ENCODE measurements at regions not wholly inside any gene's neighbourhood (a gene's known extent, or its start where the extent isn't known, plus 50 kb on each side); places are given as distances from the start of the nearest gene placed in this dataset.

GRCh38 chr15:96043591-96044171 is 286.8 kb upstream of the NR2F2 start:
- H3K4me2 ChIP-seq (ENCODE audit: unreplicated experiment) = no peak overlapping the region
- no peaks in the 10 kb centered on the region for H3K9me2 ChIP-seq (ENCODE audit: insufficient read depth)
- no peaks in the 10 kb centered on the region for H3K9me3 ChIP-seq (ENCODE audit: low read depth)
- no peaks in the 10 kb centered on the region for H3K27me3 ChIP-seq (replicated peaks; ENCODE audit: insufficient read depth)
- H3K9ac ChIP-seq = no peak overlapping the region
- TF ChIP-seq EZH2phosphoT487 (IDR thresholded peaks at IDR 0.05; ENCODE audit: insufficient read depth, low read depth) (no peak), EZH2 (IDR thresholded peaks at IDR 0.05; ENCODE audit: insufficient read depth, poor library complexity, severe bottlenecking) (no peak)
- peaks cover 28% of the 10 kb centered on the region for H3F3A ChIP-seq (ENCODE audit: insufficient read depth)
- no peak overlapping the region for H3K4me3 ChIP-seq
- DNase-seq = no peak
- 81 to 82% methylated on average over 7 of the region's 7 CpGs for WGBS, 2 experiments (ENCODE audit: low coverage in 1 of 2, low lambda C conversion rate in 2 of 2, missing lambda C conversion rate in 2 of 2)
- no peak overlapping the region for H2AFZ ChIP-seq
- H4K20me1 ChIP-seq (ENCODE audit: insufficient read depth) = no peaks in the 10 kb centered on the region
- H3K36me3 ChIP-seq (ENCODE audit: low read depth) = no peaks in the 10 kb centered on the region
- no peaks in the 10 kb centered on the region for H3K79me2 ChIP-seq (ENCODE audit: insufficient read depth)
- H3K27ac ChIP-seq = no peak overlapping the region
- in situ Hi-C loops (cut with MboI) = no loop called here
- peaks cover 24% of the 10 kb centered on the region for H3K4me1 ChIP-seq (ENCODE audit: insufficient read depth)

- peak overlapping the region; percentile 55 for H3K4me3 ChIP-seq
- peak overlapping the region; percentile 23; the same call in 1 of the 2 replicates for H2AFZ ChIP-seq
- H3F3A ChIP-seq (ENCODE audit: insufficient read depth) = peaks cover 28% of the 10 kb centered on the region
- DNase-seq = peak; percentile 77
- peak overlapping the region; percentile 59 for H3K9ac ChIP-seq
- H3K79me2 ChIP-seq (ENCODE audit: insufficient read depth) = no peaks in the 10 kb centered on the region
- WGBS, 2 experiments (ENCODE audit: low coverage in 1 of 2, low lambda C conversion rate in 2 of 2, missing lambda C conversion rate in 2 of 2) = 38 to 39% methylated on average over 5 of the region's 5 CpGs
- peak overlapping the region; percentile 73 for H3K4me2 ChIP-seq (ENCODE audit: unreplicated experiment)
- H3K9me2 ChIP-seq (ENCODE audit: insufficient read depth) = no peaks in the 10 kb centered on the region
- H3K27ac ChIP-seq = peak overlapping the region; percentile 80
- no peaks in the 10 kb centered on the region for H3K36me3 ChIP-seq (ENCODE audit: low read depth)
- no peaks in the 10 kb centered on the region for H3K9me3 ChIP-seq (ENCODE audit: low read depth)
- H3K27me3 ChIP-seq (replicated peaks; ENCODE audit: insufficient read depth) = no peaks in the 10 kb centered on the region
- in situ Hi-C loops (cut with MboI) = no loop called here
- H4K20me1 ChIP-seq (ENCODE audit: insufficient read depth) = no peaks in the 10 kb centered on the region
- TF ChIP-seq EZH2phosphoT487 (IDR thresholded peaks at IDR 0.05; ENCODE audit: insufficient read depth, low read depth) = no peak
- TF ChIP-seq EZH2 (IDR thresholded peaks at IDR 0.05; ENCODE audit: insufficient read depth, poor library complexity, severe bottlenecking) = no peak
- peaks cover 24% of the 10 kb centered on the region for H3K4me1 ChIP-seq (ENCODE audit: insufficient read depth)
Measured at GRCh38 chr15:96046620-96047240, 283.8 kb upstream of the NR2F2 start.

- peak overlapping the region; percentile 59 for H3K9ac ChIP-seq
- TF ChIP-seq EZH2 (IDR thresholded peaks at IDR 0.05; ENCODE audit: insufficient read depth, poor library complexity, severe bottlenecking) = no peak
- 0 out of 2 replicates have a peak, but pooled peaks have one; percentile 46 for TF ChIP-seq EZH2phosphoT487 (IDR thresholded peaks at IDR 0.05; ENCODE audit: insufficient read depth, low read depth)
- H3K4me1 ChIP-seq (ENCODE audit: insufficient read depth) = peaks cover 24% of the 10 kb centered on the region
- H2AFZ ChIP-seq = peak overlapping the region; percentile 23; the same call in 1 of the 2 replicates
- peak; percentile 96 for DNase-seq
- peak overlapping the region; percentile 80 for H3K27ac ChIP-seq
- no peaks in the 10 kb centered on the region for H4K20me1 ChIP-seq (ENCODE audit: insufficient read depth)
- no peaks in the 10 kb centered on the region for H3K9me3 ChIP-seq (ENCODE audit: low read depth)
- no peaks in the 10 kb centered on the region for H3K36me3 ChIP-seq (ENCODE audit: low read depth)
- H3F3A ChIP-seq (ENCODE audit: insufficient read depth) = peaks cover 28% of the 10 kb centered on the region
- peak overlapping the region; percentile 73 for H3K4me2 ChIP-seq (ENCODE audit: unreplicated experiment)
- WGBS, 2 experiments (ENCODE audit: low coverage in 1 of 2, low lambda C conversion rate in 2 of 2, missing lambda C conversion rate in 2 of 2) = 1 to 2% methylated on average over 14 of the region's 14 CpGs
- peak overlapping the region; percentile 55 for H3K4me3 ChIP-seq
- no peaks in the 10 kb centered on the region for H3K9me2 ChIP-seq (ENCODE audit: insufficient read depth)
- no peaks in the 10 kb centered on the region for H3K27me3 ChIP-seq (replicated peaks; ENCODE audit: insufficient read depth)
- in situ Hi-C loops (cut with MboI) = no loop called here
- no peaks in the 10 kb centered on the region for H3K79me2 ChIP-seq (ENCODE audit: insufficient read depth)
Measured at GRCh38 chr15:96047255-96047931, 283.1 kb upstream of the NR2F2 start.

GRCh38 chr15:96049323-96049722 is 281.2 kb upstream of the NR2F2 start:
- no peak for DNase-seq
- H3K27ac ChIP-seq = no peak overlapping the region
- no peak for TF ChIP-seq EZH2 (IDR thresholded peaks at IDR 0.05; ENCODE audit: insufficient read depth, poor library complexity, severe bottlenecking)
- TF ChIP-seq EZH2phosphoT487 (IDR thresholded peaks at IDR 0.05; ENCODE audit: insufficient read depth, low read depth) = no peak
- 88 to 89% methylated on average over 2 of the region's 2 CpGs for WGBS, 2 experiments (ENCODE audit: low coverage in 1 of 2, low lambda C conversion rate in 2 of 2, missing lambda C conversion rate in 2 of 2)
- no peak overlapping the region for H3K4me2 ChIP-seq (ENCODE audit: unreplicated experiment)
- no peaks in the 10 kb centered on the region for H3K9me3 ChIP-seq (ENCODE audit: low read depth)
- no peak overlapping the region for H2AFZ ChIP-seq
- no peaks in the 10 kb centered on the region for H3K36me3 ChIP-seq (ENCODE audit: low read depth)
- in situ Hi-C loops (cut with MboI) = no loop called here
- H4K20me1 ChIP-seq (ENCODE audit: insufficient read depth) = no peaks in the 10 kb centered on the region
- no peaks in the 10 kb centered on the region for H3K9me2 ChIP-seq (ENCODE audit: insufficient read depth)
- H3K27me3 ChIP-seq (replicated peaks; ENCODE audit: insufficient read depth) = no peaks in the 10 kb centered on the region
- peaks cover 24% of the 10 kb centered on the region for H3K4me1 ChIP-seq (ENCODE audit: insufficient read depth)
- H3F3A ChIP-seq (ENCODE audit: insufficient read depth) = peaks cover 28% of the 10 kb centered on the region
- H3K4me3 ChIP-seq = no peak overlapping the region
- H3K9ac ChIP-seq = no peak overlapping the region
- H3K79me2 ChIP-seq (ENCODE audit: insufficient read depth) = no peaks in the 10 kb centered on the region

Data from GM23248 (cell line).